Forelimb muscle (tissue), 1 donor: ENCODE measurements at regions not wholly inside any gene's neighbourhood (a gene's known extent, or its start where the extent isn't known, plus 50 kb on each side); places are given as distances from the start of the nearest gene placed in this dataset.
"Not testable (repeated sequence)": the region's sequence is repeated elsewhere in the genome, so short reads cannot be mapped to it uniquely, and the experiment has no call there.

Experiments used
- DNase-seq: peaks from one replicate; pipeline ENCODE4 v3.0.0-alpha.2; 2013; ENCODE audit warnings: low read depth

GRCh38 chr5:163878490-163878889 is 373.1 kb downstream of the MAT2B start:
- no peak for DNase-seq

- no peak for DNase-seq
These were observed 374.9 kb downstream of the MAT2B start for GRCh38 chr5:163880302-163880701.

GRCh38 chr5:163885117-163885516 is 379.7 kb downstream of the MAT2B start:
- DNase-seq: no peak

GRCh38 chr5:163887854-163888253 is 382.4 kb downstream of the MAT2B start:
- no peak for DNase-seq

GRCh38 chr5:163888366-163888765 is 382.9 kb downstream of the MAT2B start:
- no peak for DNase-seq

GRCh38 chr5:163889369-163889768 is 383.9 kb downstream of the MAT2B start:
- no peak for DNase-seq

GRCh38 chr5:163890261-163890660 is 384.8 kb downstream of the MAT2B start:
- DNase-seq: no peak

- DNase-seq: no peak
These were observed 387.9 kb downstream of the MAT2B start for GRCh38 chr5:163893281-163893680.

- no peak for DNase-seq
These were observed 389.2 kb downstream of the MAT2B start for GRCh38 chr5:163894645-163895044.

GRCh38 chr5:163898873-163899272 is 393.5 kb downstream of the MAT2B start:
- no peak for DNase-seq

GRCh38 chr5:163907783-163908182 is 402.4 kb downstream of the MAT2B start:
- DNase-seq: not testable (repeated sequence)

GRCh38 chr5:163908253-163908652 is 402.8 kb downstream of the MAT2B start:
- DNase-seq: no peak

GRCh38 chr5:163910226-163910625 is 404.8 kb downstream of the MAT2B start:
- no peak for DNase-seq

GRCh38 chr5:163912046-163912445 is 406.6 kb downstream of the MAT2B start:
- DNase-seq: no peak

GRCh38 chr5:163913548-163913947 is 408.1 kb downstream of the MAT2B start:
- no peak for DNase-seq

GRCh38 chr5:163914910-163915309 is 409.5 kb downstream of the MAT2B start:
- DNase-seq: no peak

- no peak for DNase-seq
These were observed 410.1 kb downstream of the MAT2B start for GRCh38 chr5:163915481-163915961.

GRCh38 chr5:163916376-163916775 is 411.0 kb downstream of the MAT2B start:
- no peak for DNase-seq

- DNase-seq: no peak
These were observed 411.4 kb downstream of the MAT2B start for GRCh38 chr5:163916861-163917260.

GRCh38 chr5:163917747-163918146 is 412.3 kb downstream of the MAT2B start:
- DNase-seq: no peak

- not testable (repeated sequence) for DNase-seq
These were observed 429.6 kb downstream of the MAT2B start for GRCh38 chr5:163934990-163935389.

GRCh38 chr5:163938595-163938994 is 433.2 kb downstream of the MAT2B start:
- no peak for DNase-seq

- DNase-seq: no peak
These were observed 435.7 kb downstream of the MAT2B start for GRCh38 chr5:163941079-163941478.

- DNase-seq: no peak
These were observed 438.1 kb downstream of the MAT2B start for GRCh38 chr5:163943546-163943945.

GRCh38 chr5:163944738-163945137 is 439.3 kb downstream of the MAT2B start:
- DNase-seq: no peak
